T-cell (primary cell): ENCODE measurements at regions not wholly inside any gene's neighbourhood (a gene's known extent, or its start where the extent isn't known, plus 50 kb on each side); places are given as distances from the start of the nearest gene placed in this dataset.

Experiments
- ATAC-seq, 4 experiments: fragments of 200-7000 bp in 3 of 4; fragments of 150-1000 bp in 1 of 4; cut with Tn5 transposase; replicated peaks in 1 of 4; 1 replicate in 3 of 4; 2 replicates in 1 of 4; pipeline ENCODE4 v1.10.0; 2021; ENCODE audit warnings: moderate library complexity in 3 of 4, mild to moderate bottlenecking in 2 of 4, moderate number of reproducible peaks in 1 of 4
- CTCF ChIA-PET, 2 donors: fragments of 300-600 bp; sonication (Branson Sonifier 250); formaldehyde crosslinking; loops; one replicate each; lab custom pipeline; 2022; ENCODE audit warnings: antibody characterized with exemption in 2 of 2; lab: Charles Lee
- POLR2A ChIA-PET, 2 donors: fragments of 300-600 bp; sonication (Branson Sonifier 250); formaldehyde crosslinking; loops; one replicate each; lab custom pipeline; 2022; ENCODE audit warnings: antibody characterized with exemption in 2 of 2; lab: Charles Lee
- DNase-seq, 35 experiments: peaks; one replicate each; pipeline versions ENCODE4 v3.0.0 to v3.0.0-alpha.2; 2013 to 2023
- H3K27ac ChIP-seq: one replicate; pipeline ENCODE4 v1.5.1; 2013; ENCODE audit warnings: low read length
- H3K27me3 ChIP-seq, 2 experiments: replicated peaks in 1 of 2; 1 replicate in 1 of 2; 2 replicates in 1 of 2; pipeline versions ENCODE4 v1.6.1 to v1.7.0; 2013; ENCODE audit warnings: low read length in 1 of 2, mixed read lengths in 1 of 2; ENCODE audit not compliant: control insufficient read depth in 2 of 2, insufficient read depth in 2 of 2; ENCODE audit errors: extremely low read depth in 1 of 2
- H3K36me3 ChIP-seq, 2 donors: 1 replicate in 1 of 2; 2 replicates in 1 of 2; pipeline versions ENCODE4 v1.6.1 to v1.7.0; 2013; ENCODE audit warnings: low read length in 1 of 2; ENCODE audit not compliant: control insufficient read depth in 2 of 2, insufficient read depth in 1 of 2; ENCODE audit errors: extremely low read depth in 1 of 2
- H3K4me1 ChIP-seq, 2 experiments: 1 replicate in 1 of 2; 2 replicates in 1 of 2; pipeline versions ENCODE4 v1.6.1 to v1.7.0; 2013; ENCODE audit warnings: low read length in 2 of 2, mixed read lengths in 1 of 2; ENCODE audit not compliant: insufficient read depth in 2 of 2, control insufficient read depth in 1 of 2; ENCODE audit errors: extremely low read depth in 1 of 2
- H3K4me3 ChIP-seq, 2 donors: 1 replicate in 1 of 2; 2 replicates in 1 of 2; pipeline versions ENCODE4 v1.5.1 to v1.7.0; 2013; ENCODE audit warnings: mild to moderate bottlenecking in 2 of 2, low read length in 1 of 2, moderate library complexity in 1 of 2; ENCODE audit not compliant: control insufficient read depth in 1 of 2; ENCODE audit errors: extremely low read depth in 1 of 2
- H3K9me3 ChIP-seq: 2 replicates; pipeline ENCODE4 v1.7.0; 2013
- H3K27ac Mint-ChIP-seq, 2 donors: one replicate each; pipeline ENCODE4 v1.8.0; 2020 to 2021; ENCODE audit warnings: mild to moderate bottlenecking in 2 of 2, mixed read lengths in 2 of 2
- H3K27me3 Mint-ChIP-seq, 2 donors: one replicate each; pipeline ENCODE4 v1.8.0; 2021 to 2022; ENCODE audit warnings: mixed read lengths in 2 of 2
- H3K36me3 Mint-ChIP-seq: one replicate; pipeline ENCODE4 v1.8.0; 2021; ENCODE audit warnings: mixed read lengths
- H3K4me1 Mint-ChIP-seq, 3 donors: one replicate each; pipeline ENCODE4 v1.8.0; 2020 to 2022; ENCODE audit warnings: mixed read lengths in 3 of 3, mild to moderate bottlenecking in 1 of 3
- H3K4me3 Mint-ChIP-seq, 3 donors: one replicate each; pipeline ENCODE4 v1.8.0; 2020 to 2022; ENCODE audit warnings: mild to moderate bottlenecking in 3 of 3, mixed read lengths in 3 of 3, moderate library complexity in 3 of 3
- H3K9me3 Mint-ChIP-seq, 3 donors: one replicate each; pipeline ENCODE4 v1.8.0; 2020 to 2022; ENCODE audit warnings: mixed read lengths in 3 of 3
- WGBS: methylation state at CpG from one replicate; pipeline ENCODE4 v1.1.5; 2013; ENCODE audit warnings: missing lambda C conversion rate; ENCODE audit not compliant: insufficient coverage; 5-methylcytosine and 5-hydroxymethylcytosine counted together

DNA sequence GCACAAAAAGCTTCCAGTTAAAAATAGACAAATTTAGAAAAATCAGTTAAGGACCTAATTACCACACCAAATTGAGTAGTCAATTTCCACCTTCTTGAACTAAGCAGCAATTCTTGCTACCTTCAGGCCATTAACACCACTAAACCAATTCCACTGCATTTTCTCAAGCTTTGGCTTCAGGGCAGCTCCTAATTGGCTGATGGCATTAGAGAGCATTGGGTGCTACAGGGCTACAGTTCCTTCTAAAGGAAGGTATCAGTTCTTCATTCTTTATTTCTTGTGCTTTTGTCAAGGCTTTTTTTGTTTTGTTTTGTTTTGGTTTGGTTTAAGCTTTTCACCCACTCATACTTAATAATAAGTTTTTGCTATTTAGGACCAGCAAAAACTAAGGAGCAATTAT is 90.2 kb upstream of the FAM241A start:
- POLR2A ChIA-PET, result no interaction called here
- DNase-seq, result no peak
- no peaks in the 10 kb centered on the region for H3K9me3 Mint-ChIP-seq
- CTCF ChIA-PET, result interaction anchor here (0.6 to 0.9 kb wide), 5 partner anchors 10 to 232 kb away, joined by 3 to 6 read pairs (median 4); no protein-coding TSS in a partner anchor
- Histone ChIP-seq H3K27me3 (no peaks in the 10 kb centered on the region), H3K4me3 (no peak overlapping the region), H3K27ac (no peak overlapping the region), H3K36me3 (no peaks in the 10 kb centered on the region), H3K4me1 (no peaks in the 10 kb centered on the region), H3K9me3 (no peaks in the 10 kb centered on the region)
- no peak overlapping the region for H3K27ac Mint-ChIP-seq
- no peak overlapping the region for H3K4me3 Mint-ChIP-seq
- peaks cover 2 to 6% (median 3%) of the 10 kb centered on the region in 3 donors for H3K4me1 Mint-ChIP-seq
- no peaks in the 10 kb centered on the region for H3K36me3 Mint-ChIP-seq
- peaks cover 3 to 9% of the 10 kb centered on the region in 2 donors for H3K27me3 Mint-ChIP-seq
- ATAC-seq, result no peak

DNA sequence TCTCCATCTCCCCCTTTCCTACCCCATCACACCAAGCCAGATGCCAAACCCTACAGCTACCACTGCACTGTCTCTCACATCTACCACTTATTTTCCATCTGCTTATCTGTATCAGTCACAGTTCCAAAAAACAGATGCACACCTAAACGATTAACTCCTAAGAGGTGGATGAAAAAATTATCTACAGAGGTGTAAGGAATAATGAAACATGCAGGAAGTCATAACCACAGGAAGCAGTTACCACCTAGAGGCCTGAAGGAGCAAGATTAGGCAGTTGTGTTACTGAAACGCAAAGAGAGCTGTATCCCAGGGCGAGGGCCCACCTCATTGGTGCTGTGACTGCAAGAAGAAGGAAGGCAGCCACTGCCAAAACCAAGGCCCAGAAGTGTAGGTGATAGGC is 87.8 kb upstream of the FAM241A start:
- no peak overlapping the region for H3K4me3 ChIP-seq
- no peaks in the 10 kb centered on the region for H3K36me3 ChIP-seq
- peaks cover 0 to 4% of the 10 kb centered on the region in 2 experiments for H3K27me3 ChIP-seq
- ChIA-PET POLR2A (no interaction called here), CTCF (interaction anchor here in 1 of 2 donors (0.5 kb wide), 1 partner anchor 1549 kb away, joined by 3 read pairs; no protein-coding TSS in a partner anchor)
- no peaks in the 10 kb centered on the region for H3K36me3 Mint-ChIP-seq
- H3K27me3 Mint-ChIP-seq, result peaks cover 11 to 14% of the 10 kb centered on the region in 2 donors
- no peak for ATAC-seq
- no peaks in the 10 kb centered on the region for H3K9me3 Mint-ChIP-seq
- H3K4me3 Mint-ChIP-seq, result no peak overlapping the region
- no peak overlapping the region for H3K27ac Mint-ChIP-seq
- 7% methylated on average over 2 of the region's 3 CpGs for WGBS
- H3K4me1 ChIP-seq, result no peaks in the 10 kb centered on the region
- H3K4me1 Mint-ChIP-seq, result peaks cover 2 to 6% (median 3%) of the 10 kb centered on the region in 3 donors
- DNase-seq, result no peak
- H3K9me3 ChIP-seq, result no peaks in the 10 kb centered on the region
- H3K27ac ChIP-seq, result no peak overlapping the region

DNA sequence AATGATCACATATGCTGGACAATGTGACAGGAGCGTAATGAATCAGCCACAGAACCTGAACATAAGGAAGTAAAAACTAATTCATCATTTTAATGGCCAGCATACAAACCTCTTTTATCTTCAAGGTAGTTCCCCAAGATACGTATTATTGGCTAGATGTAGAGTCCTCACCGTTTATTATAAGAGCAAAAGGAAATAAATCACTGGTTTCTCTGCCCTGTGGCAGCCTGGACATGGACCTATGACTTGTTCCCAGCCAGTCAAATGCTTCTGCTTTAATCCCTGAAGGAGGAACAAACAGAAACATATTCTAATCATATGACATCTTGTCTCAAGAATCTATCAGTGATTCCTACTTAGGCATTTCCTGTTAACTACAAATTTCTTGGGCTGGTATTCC is 86.8 kb upstream of the FAM241A start:
- Mint-ChIP-seq H3K27ac (no peak overlapping the region), H3K4me3 (no peak overlapping the region), H3K4me1 (peaks cover 2 to 6% (median 3%) of the 10 kb centered on the region in 3 donors), H3K36me3 (no peaks in the 10 kb centered on the region), H3K9me3 (no peaks in the 10 kb centered on the region), H3K27me3 (peaks cover 11% of the 10 kb centered on the region in 2 donors)
- no peaks in the 10 kb centered on the region for H3K9me3 ChIP-seq
- H3K27ac ChIP-seq, result no peak overlapping the region
- DNase-seq, result no peak
- no peak overlapping the region for H3K4me3 ChIP-seq
- CTCF ChIA-PET, result no interaction called here
- POLR2A ChIA-PET, result no interaction called here
- H3K36me3 ChIP-seq, result no peaks in the 10 kb centered on the region
- H3K27me3 ChIP-seq, result peaks cover 0 to 4% of the 10 kb centered on the region in 2 experiments
- ATAC-seq, result no peak
- WGBS, result no CpG with 5 or more reads among the region's 3 CpGs
- no peaks in the 10 kb centered on the region for H3K4me1 ChIP-seq

DNA sequence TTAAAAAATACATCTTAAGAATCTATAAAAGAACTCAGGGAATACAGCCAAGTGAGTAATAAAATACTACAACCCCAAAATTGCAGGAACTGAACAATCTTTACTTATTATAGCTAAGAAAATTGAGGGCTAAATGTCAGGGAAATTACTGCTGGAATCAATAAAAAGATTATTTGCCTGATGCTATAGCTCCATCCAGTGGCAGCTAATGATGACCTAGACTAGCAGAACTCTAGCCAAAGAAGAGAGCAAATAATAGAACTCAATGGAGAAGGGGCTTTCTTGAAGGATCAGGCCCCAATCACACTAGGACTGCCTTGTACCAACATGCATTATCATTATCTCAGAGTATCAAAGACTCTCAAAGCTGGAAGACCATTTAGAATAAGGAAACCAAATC is 85.0 kb upstream of the FAM241A start:
- H3K27ac ChIP-seq, result no peak overlapping the region
- peaks cover 0 to 4% of the 10 kb centered on the region in 2 experiments for H3K27me3 ChIP-seq
- ChIA-PET POLR2A (no interaction called here), CTCF (no interaction called here)
- DNase-seq (no peak), ATAC-seq (no peak)
- no peaks in the 10 kb centered on the region for H3K36me3 Mint-ChIP-seq
- H3K4me3 ChIP-seq, result no peak overlapping the region
- H3K9me3 Mint-ChIP-seq, result no peaks in the 10 kb centered on the region
- peaks cover 11% of the 10 kb centered on the region in 2 donors for H3K27me3 Mint-ChIP-seq
- no peaks in the 10 kb centered on the region for H3K4me1 ChIP-seq
- no peak overlapping the region for H3K4me3 Mint-ChIP-seq
- no peaks in the 10 kb centered on the region for H3K36me3 ChIP-seq
- peaks cover 2 to 6% (median 3%) of the 10 kb centered on the region in 3 donors for H3K4me1 Mint-ChIP-seq
- no peak overlapping the region for H3K27ac Mint-ChIP-seq
- H3K9me3 ChIP-seq, result no peaks in the 10 kb centered on the region

DNA sequence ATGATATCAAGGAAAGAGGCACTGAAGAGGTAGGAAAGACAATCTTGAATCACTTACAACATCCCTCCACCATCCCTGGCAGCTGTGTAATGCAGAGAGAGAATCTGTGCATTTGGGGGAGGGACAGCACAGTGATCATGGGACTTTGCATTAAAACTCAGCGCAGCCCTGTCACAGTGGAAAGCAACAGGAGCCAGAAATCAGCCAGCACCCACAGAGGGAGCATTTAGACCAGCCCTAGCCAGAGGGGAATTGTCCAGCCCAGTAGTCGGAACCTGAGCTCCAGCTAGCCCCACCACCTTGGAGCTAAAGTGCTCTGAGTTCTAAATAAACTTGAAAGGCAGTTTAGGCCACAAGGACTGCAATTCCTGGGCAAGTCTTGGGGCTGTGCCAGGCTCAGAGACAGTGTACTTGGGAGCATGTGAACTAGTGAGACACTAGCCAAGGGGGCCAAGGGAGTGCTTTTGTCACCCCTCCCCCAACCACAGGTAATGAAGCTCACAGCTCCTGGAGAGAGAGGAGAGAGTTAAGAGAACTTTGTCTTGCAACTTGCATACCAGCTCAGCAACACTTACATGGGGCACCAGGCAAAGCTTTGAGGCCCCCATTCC is 83.9 kb upstream of the FAM241A start:
- peaks cover 0 to 4% of the 10 kb centered on the region in 2 experiments for H3K27me3 ChIP-seq
- no peaks in the 10 kb centered on the region for H3K9me3 ChIP-seq
- H3K4me1 Mint-ChIP-seq, result peaks cover 2 to 6% (median 3%) of the 10 kb centered on the region in 3 donors
- H3K4me3 Mint-ChIP-seq, result no peak overlapping the region
- peaks cover 11 to 14% of the 10 kb centered on the region in 2 donors for H3K27me3 Mint-ChIP-seq
- H3K36me3 ChIP-seq, result no peaks in the 10 kb centered on the region
- no peak overlapping the region for H3K27ac Mint-ChIP-seq
- no peak for ATAC-seq
- H3K36me3 Mint-ChIP-seq, result no peaks in the 10 kb centered on the region
- CTCF ChIA-PET, result no interaction called here
- no peak overlapping the region for H3K4me3 ChIP-seq
- no peaks in the 10 kb centered on the region for H3K4me1 ChIP-seq
- no peak overlapping the region for H3K27ac ChIP-seq
- 69% methylated on average over 2 of the region's 2 CpGs for WGBS
- POLR2A ChIA-PET, result no interaction called here
- H3K9me3 Mint-ChIP-seq, result no peaks in the 10 kb centered on the region
- no peak for DNase-seq

DNA sequence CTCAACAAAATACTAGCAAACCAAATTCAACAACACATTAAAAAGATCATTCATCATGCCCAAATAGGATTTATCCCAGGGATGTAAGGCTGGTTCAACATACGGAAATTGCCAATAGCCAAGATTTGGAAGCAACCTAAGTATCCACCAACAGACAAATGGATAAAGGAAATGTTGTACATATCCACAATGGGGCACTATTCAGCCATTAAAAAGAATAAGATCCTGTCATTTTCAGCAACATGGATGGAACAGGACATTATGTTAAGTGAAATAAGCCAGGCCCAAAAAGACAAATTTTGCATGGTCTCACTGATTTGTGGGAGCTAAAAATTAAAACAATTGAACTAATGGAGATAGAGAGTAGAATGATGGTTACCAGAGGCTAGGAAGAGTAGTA is 82.0 kb upstream of the FAM241A start:
- no peak overlapping the region for H3K4me3 ChIP-seq
- no peak overlapping the region for H3K27ac Mint-ChIP-seq
- DNase-seq, result no peak
- no peaks in the 10 kb centered on the region for H3K9me3 ChIP-seq
- peaks cover 0 to 4% of the 10 kb centered on the region in 2 experiments for H3K27me3 ChIP-seq
- POLR2A ChIA-PET, result no interaction called here
- H3K4me1 Mint-ChIP-seq, result no peaks in the 10 kb centered on the region
- H3K36me3 ChIP-seq, result no peaks in the 10 kb centered on the region
- no peaks in the 10 kb centered on the region for H3K4me1 ChIP-seq
- H3K36me3 Mint-ChIP-seq, result no peaks in the 10 kb centered on the region
- H3K27me3 Mint-ChIP-seq, result peaks cover 15 to 16% of the 10 kb centered on the region in 2 donors
- no peaks in the 10 kb centered on the region for H3K9me3 Mint-ChIP-seq
- no peak overlapping the region for H3K27ac ChIP-seq
- H3K4me3 Mint-ChIP-seq, result no peak overlapping the region
- CTCF ChIA-PET, result no interaction called here
- no CpG with 5 or more reads among the region's 1 CpG for WGBS
- no peak for ATAC-seq
